ENCODE measurements at regions not wholly inside any gene's neighbourhood (a gene's known extent, or its start where the extent isn't known, plus 50 kb on each side); places are given as distances from the start of the nearest gene placed in this dataset.

GRCh38 chr1:238406098-238406860 lies 515.6 kb upstream of the ZP4 start:
- no peaks in the 10 kb centered on the region for H3K36me3 ChIP-seq (ENCODE audit: control insufficient read depth in 2 of 2, insufficient read depth in 1 of 2, low read length in 2 of 2)
- no peaks in the 10 kb centered on the region for H3K4me1 ChIP-seq (ENCODE audit: control insufficient read depth, insufficient read depth, low read length)
- ChIA-PET POLR2A (no interaction called here), CTCF (interaction anchor here (1.1 to 1.4 kb wide), 2 partner anchors 204 to 541 kb away, joined by 3 read pairs; no protein-coding TSS in a partner anchor)
- no peak overlapping the region for H3K4me3 ChIP-seq (ENCODE audit: low read depth, low read length)
- TF ChIP-seq ZFHX2 (tag by site-specific recombination; conservative IDR thresholded peaks at IDR 0.05) (no peak), ZNF704 (tag by site-specific recombination; IDR thresholded peaks at IDR 0.05) (no peak), ZBTB8A (tag by site-specific recombination; IDR thresholded peaks at IDR 0.05) (no peak), ZNF501 (tag by site-specific recombination; IDR thresholded peaks at IDR 0.05) (no peak), ZNF548 (tag by site-specific recombination; IDR thresholded peaks at IDR 0.05) (no peak), ZNF19 (tag by site-specific recombination; IDR thresholded peaks at IDR 0.05; ENCODE audit: low read depth) (no peak), BCL11A (tag by site-specific recombination; IDR thresholded peaks at IDR 0.05; ENCODE audit: low read depth) (no peak), ZNF76 (tag by site-specific recombination; IDR thresholded peaks at IDR 0.05; ENCODE audit: borderline replicate concordance, low read depth) (no peak)
- H3K9me3 ChIP-seq (ENCODE audit: control insufficient read depth, insufficient read depth, low read depth, low read length), result no peaks in the 10 kb centered on the region
- no peak overlapping the region for H3K27ac ChIP-seq (ENCODE audit: extremely low read depth, low read depth, low read length)

DNA sequence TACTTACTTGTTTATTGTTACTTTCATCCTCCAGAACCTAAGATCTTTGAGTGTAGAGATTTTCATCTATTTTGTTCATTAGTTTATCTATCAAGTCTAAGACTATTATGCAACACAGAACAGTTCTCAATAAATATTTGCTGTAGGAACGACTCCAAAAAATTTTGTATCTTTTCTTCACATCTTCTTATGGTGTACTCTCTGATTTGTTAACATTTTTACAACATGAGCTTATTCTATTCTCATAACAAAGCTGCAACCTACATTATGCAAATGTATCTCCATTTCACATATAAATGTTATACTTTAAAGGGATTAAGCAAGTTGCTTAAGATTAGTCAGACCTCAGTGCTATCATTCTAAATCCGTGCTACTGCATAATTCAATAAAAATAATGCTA lies 514.2 kb upstream of the ZP4 start:
- no peak overlapping the region for H3K4me3 ChIP-seq (ENCODE audit: low read depth, low read length)
- no peaks in the 10 kb centered on the region for H3K36me3 ChIP-seq (ENCODE audit: control insufficient read depth in 2 of 2, insufficient read depth in 1 of 2, low read length in 2 of 2)
- ChIA-PET CTCF (interaction anchor here (0.5 to 0.7 kb wide), 2 partner anchors 407 to 466 kb away, joined by 3 to 4 read pairs; no protein-coding TSS in a partner anchor), POLR2A (no interaction called here)
- H3K27ac ChIP-seq (ENCODE audit: extremely low read depth, low read depth, low read length), result no peak overlapping the region
- no peak for TF ChIP-seq ZNF621 (tag by site-specific recombination; IDR thresholded peaks at IDR 0.05)
- TF ChIP-seq, protein P1, sequence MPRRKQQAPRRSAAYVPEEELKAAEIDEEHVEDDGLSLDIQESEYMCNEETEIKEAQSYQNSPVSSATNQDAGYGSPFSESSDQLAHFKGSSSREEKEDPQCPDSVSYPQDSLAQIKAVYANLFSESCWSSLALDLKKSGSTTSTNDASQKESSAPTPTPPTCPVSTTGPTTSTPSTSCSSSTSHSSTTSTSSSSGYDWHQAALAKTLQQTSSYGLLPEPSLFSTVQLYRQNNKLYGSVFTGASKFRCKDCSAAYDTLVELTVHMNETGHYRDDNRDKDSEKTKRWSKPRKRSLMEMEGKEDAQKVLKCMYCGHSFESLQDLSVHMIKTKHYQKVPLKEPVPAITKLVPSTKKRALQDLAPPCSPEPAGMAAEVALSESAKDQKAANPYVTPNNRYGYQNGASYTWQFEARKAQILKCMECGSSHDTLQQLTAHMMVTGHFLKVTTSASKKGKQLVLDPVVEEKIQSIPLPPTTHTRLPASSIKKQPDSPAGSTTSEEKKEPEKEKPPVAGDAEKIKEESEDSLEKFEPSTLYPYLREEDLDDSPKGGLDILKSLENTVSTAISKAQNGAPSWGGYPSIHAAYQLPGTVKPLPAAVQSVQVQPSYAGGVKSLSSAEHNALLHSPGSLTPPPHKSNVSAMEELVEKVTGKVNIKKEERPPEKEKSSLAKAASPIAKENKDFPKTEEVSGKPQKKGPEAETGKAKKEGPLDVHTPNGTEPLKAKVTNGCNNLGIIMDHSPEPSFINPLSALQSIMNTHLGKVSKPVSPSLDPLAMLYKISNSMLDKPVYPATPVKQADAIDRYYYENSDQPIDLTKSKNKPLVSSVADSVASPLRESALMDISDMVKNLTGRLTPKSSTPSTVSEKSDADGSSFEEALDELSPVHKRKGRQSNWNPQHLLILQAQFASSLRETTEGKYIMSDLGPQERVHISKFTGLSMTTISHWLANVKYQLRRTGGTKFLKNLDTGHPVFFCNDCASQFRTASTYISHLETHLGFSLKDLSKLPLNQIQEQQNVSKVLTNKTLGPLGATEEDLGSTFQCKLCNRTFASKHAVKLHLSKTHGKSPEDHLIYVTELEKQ (tag by site-specific recombination; IDR thresholded peaks at IDR 0.05; ENCODE audit: borderline replicate concordance), result no peak
- TF ChIP-seq ZBTB21 (tag by site-specific recombination; IDR thresholded peaks at IDR 0.05), result no peak
- TF ChIP-seq ZNF26 (tag by site-specific recombination; IDR thresholded peaks at IDR 0.05), result no peak
- no peak for TF ChIP-seq KLF8 (tag by site-specific recombination; IDR thresholded peaks at IDR 0.05)
- TF ChIP-seq ZNF174 (tag by site-specific recombination; IDR thresholded peaks at IDR 0.05), result no peak
- TF ChIP-seq ZNF16 (tag by site-specific recombination; IDR thresholded peaks at IDR 0.05; ENCODE audit: low read depth), result no peak
- TF ChIP-seq, protein P2, sequence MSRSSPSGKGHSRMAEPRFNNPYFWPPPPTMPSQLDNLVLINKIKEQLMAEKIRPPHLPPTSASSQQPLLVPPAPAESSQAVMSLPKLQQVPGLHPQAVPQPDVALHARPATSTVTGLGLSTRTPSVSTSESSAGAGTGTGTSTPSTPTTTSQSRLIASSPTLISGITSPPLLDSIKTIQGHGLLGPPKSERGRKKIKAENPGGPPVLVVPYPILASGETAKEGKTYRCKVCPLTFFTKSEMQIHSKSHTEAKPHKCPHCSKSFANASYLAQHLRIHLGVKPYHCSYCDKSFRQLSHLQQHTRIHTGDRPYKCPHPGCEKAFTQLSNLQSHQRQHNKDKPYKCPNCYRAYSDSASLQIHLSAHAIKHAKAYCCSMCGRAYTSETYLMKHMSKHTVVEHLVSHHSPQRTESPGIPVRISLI (tag by site-specific recombination; IDR thresholded peaks at IDR 0.05), result no peak
- no peak for TF ChIP-seq OVOL3 (tag by site-specific recombination; IDR thresholded peaks at IDR 0.05)
- no peak for TF ChIP-seq MEIS1 (CRISPR knock-in tag; IDR thresholded peaks at IDR 0.05; ENCODE audit: borderline replicate concordance)
- TF ChIP-seq ZSCAN30 (tag by site-specific recombination; IDR thresholded peaks at IDR 0.05), result no peak
- no peak for TF ChIP-seq ZNF555 (tag by site-specific recombination; conservative IDR thresholded peaks at IDR 0.05)
- no peak for TF ChIP-seq ZFP69B (tag by site-specific recombination; IDR thresholded peaks at IDR 0.05)
- no peak for TF ChIP-seq ZFP37 (tag by site-specific recombination; IDR thresholded peaks at IDR 0.05)
- TF ChIP-seq OSR2 (tag by site-specific recombination; IDR thresholded peaks at IDR 0.05), result no peak
- no peaks in the 10 kb centered on the region for H3K4me1 ChIP-seq (ENCODE audit: control insufficient read depth, insufficient read depth, low read length)
- H3K9me3 ChIP-seq (ENCODE audit: control insufficient read depth, insufficient read depth, low read depth, low read length), result no peaks in the 10 kb centered on the region
